GM12872 (cell line): ENCODE measurements at regions not wholly inside any gene's neighbourhood (a gene's known extent, or its start where the extent isn't known, plus 50 kb on each side); places are given as distances from the start of the nearest gene placed in this dataset.

ENCODE experiments used
- TF ChIP-seq, protein P1 (sequence below): IDR thresholded peaks from 3 replicates; pipeline ENCODE4 v1.5.1; 2011; ENCODE audit warnings: low read depth, mild to moderate bottlenecking, low read length, moderate library complexity; ENCODE audit not compliant: insufficient read depth

DNA sequence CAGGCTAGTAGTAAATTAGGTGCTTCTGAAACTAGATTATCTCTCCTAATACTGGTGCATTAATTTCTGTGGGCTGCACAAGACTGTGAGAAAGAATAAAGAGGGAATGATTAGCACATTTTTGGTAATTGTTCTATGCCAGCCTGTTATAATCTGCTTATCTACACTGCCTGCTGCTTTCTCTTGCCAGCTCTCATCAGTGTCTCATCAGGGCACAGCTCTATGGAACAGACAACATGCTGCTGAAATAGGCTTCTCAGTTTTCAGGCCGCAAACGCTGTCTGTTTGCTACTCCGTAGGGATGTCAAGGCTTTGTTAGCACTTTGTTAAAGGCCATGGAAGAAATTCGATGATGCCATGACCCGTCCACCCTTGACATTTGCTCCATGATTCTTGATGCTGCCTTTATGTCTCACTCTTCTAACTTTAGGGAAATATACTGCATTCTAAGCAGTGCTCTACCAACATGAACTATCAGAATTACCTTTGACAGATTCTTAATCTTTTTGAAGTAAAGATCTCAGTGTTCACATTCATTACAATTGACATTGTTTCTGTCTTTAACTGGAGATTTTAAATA is 84.0 kb upstream of the PRR20A start:
- TF ChIP-seq, protein P1, sequence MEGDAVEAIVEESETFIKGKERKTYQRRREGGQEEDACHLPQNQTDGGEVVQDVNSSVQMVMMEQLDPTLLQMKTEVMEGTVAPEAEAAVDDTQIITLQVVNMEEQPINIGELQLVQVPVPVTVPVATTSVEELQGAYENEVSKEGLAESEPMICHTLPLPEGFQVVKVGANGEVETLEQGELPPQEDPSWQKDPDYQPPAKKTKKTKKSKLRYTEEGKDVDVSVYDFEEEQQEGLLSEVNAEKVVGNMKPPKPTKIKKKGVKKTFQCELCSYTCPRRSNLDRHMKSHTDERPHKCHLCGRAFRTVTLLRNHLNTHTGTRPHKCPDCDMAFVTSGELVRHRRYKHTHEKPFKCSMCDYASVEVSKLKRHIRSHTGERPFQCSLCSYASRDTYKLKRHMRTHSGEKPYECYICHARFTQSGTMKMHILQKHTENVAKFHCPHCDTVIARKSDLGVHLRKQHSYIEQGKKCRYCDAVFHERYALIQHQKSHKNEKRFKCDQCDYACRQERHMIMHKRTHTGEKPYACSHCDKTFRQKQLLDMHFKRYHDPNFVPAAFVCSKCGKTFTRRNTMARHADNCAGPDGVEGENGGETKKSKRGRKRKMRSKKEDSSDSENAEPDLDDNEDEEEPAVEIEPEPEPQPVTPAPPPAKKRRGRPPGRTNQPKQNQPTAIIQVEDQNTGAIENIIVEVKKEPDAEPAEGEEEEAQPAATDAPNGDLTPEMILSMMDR = no peak

DNA sequence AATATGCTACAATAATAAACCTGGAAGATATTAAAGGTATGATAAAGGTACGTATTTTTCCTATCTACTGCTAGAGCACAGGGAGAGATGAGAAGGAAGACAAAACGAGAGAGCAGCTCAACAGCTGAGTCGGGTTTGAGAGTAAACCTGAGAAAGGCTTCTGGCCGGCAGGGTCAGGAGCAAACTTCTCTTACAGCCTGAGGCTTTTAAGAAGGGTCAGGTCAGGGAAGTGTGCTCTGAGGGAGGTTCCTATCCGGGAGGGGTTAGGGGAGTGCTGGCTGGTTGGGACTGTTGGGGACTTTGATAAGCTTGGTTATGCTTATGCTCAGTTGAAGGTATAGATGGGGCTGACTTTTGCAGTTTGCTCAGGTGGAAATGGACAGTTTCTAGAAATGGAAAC is 77.7 kb upstream of the PRR20A start:
- TF ChIP-seq, protein P1 = no peak

DNA sequence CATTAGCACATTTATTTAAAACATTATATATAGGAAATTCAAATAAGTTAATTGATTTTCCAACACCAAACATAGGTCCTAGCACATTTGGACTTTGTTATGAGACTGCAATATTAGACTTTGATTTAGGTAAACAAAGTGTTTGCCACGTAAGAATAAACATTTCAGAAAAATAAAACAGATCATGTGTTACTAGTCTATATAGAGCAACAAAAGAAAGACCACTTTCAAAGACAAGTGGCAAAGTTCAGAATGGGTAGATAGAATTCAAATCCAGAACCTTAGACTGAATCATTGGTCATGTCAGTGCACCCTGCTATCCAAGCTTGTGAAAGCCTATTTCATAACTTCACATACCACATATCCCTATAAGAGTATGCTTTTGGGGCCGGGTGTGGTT is 66.7 kb upstream of the PRR20A start:
- TF ChIP-seq, protein P1 = no peak

DNA sequence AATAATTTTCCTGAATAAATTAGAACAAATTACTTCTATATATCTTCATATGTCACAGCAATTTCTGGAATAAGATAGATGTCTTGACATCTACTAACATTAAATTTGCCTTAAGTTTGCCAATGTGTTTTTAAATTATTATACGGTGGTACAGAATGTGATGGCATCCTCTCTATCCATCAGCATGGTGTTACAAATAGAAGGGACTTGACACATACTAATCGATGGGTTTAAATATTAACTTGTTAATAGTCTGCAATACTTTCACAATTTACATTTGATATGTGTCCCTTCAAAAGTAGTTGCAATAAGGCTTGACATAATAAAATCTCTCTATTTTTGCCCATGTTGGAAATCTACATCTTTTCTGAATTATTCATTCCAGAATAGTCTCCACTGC is 65.1 kb upstream of the PRR20A start:
- TF ChIP-seq, protein P1 = no peak

DNA sequence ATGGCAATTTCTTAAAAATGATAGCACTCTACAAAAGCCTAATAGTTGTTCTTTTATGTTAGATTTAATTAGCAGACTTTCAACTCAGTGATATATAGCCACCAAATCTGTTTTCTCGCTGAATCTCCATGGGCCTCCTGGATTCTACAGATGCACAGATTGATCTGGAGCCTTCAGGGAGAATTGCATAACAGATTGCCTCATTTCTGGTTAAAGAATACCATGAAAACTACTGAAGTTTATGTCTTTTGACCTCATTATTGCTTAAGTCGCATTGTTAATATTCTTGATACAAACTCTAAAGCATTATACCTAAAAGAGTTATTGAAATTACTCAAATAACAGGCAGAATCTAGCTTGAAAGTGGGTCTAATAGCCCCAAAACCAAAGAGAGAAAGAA is 53.7 kb upstream of the PRR20A start:
- TF ChIP-seq, protein P1 = no peak
